Inflammatory macrophage (primary cell): ENCODE measurements at regions not wholly inside any gene's neighbourhood (a gene's known extent, or its start where the extent isn't known, plus 50 kb on each side); places are given as distances from the start of the nearest gene placed in this dataset.

Experiments
- DNase-seq, 2 donors: peaks; one replicate each; pipeline ENCODE4 v3.0.0-alpha.2; 2020 to 2022

DNA sequence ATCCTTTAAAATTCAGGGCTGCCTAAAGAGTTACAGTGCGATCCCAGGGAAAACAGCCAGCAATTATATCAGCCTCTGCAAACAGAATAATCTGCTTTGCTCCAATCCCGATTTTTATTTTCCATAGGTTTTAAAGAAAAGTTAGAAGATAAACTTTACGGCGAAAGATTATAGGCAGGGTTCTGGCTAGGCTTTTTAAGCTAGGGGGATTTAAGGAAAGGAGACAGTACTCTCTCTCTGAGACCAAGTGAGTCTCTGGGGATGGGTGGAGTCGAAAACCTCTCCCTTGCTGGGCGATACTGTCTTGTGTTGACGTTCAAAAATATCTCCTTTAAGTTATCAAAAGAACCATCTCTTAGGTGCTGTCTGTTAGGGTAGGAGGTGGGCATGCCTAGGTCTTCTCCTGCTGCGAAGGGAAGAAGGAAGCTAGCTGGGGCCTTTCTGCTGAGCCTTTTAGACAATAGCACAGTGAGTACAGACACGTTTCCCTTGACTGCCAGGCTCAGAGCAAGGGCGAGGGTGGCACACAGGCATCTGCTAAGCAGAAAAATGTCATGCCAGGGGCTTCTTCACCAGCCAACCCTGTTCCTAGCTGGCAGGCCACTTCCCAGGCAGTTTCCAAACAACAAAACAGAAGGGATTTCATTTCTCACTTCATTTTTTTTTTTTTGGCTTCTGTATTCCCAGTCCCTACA is 167.9 kb upstream of the MAF start:
- no peak for DNase-seq

DNA sequence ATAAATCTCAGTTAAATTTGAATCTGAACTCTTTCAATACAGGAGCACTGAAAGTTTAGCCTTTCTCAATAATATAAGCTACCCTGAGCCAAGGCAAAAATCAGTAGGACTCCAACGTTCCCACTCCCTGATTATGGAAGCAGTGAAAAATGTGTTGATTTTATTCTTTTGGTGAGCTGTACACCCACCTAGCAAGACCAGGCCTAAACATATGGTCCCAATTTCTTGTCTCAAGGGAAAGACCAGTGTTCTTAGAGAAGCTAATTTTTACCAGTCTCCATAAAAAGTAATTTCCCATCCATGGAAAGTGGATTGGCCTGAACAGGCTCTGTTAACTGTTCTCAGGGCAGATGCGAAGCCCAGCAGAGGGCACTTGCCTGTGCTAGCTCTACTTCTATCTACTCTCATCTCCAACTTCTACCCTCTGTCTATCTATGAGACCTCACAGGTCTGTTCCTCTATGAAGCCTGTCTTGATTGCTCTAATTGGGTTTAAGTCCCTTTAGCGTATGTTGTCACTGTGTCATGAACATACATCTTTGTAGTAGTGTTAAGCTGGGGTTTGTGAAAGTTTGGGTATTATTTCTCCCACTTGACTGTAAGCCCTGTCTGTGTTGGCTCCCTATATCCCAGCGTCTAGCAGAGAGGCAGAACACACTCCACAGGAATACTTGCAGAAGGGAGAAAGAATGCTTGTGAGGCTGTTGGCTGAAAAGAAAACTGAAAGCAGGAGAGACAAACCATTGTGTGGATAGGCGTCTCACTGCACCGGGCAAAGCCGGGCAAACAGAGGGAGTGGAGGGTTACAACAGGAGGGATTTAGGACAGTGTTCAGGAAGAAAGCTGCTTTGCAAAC is 167.1 kb upstream of the MAF start:
- DNase-seq, result no peak

- DNase-seq, result no peak
These were observed 165.4 kb upstream of the MAF start for GRCh38 chr16:79765901-79766394.

GRCh38 chr16:79765431-79765830 is 164.9 kb upstream of the MAF start:
- no peak for DNase-seq

DNA sequence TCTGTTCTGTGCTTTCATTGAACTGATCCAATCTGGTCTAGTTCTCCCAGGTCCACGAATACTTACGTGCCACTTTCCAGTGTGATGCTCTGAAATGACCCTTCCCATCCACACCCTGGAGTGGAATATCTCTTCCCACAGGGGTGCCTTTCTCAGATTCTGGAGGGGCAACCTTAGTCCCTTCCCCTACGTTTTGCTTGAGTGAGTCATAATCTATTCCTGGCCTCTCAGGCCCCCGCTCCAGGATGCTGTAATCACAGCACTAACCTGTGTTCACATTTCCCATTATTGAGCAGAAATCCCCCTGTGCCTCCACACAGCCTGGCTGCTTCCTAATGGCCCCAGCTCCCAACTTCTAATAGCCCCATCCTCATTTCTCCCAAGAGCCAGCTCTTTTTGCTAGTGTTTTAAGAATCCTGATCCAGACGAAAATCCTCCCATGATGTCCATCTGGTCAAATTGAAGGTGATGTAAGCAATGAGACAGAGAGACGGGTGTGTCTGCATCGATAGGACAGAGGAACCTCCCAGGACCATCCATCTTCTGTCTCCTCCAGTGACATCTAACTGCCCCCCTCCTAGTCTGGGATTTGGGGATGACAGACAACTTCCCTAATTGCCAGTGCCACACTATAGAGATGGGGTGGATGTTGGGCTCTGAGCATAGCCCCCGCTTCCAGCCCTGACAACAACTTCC is 164.0 kb upstream of the MAF start:
- no peak for DNase-seq

DNA sequence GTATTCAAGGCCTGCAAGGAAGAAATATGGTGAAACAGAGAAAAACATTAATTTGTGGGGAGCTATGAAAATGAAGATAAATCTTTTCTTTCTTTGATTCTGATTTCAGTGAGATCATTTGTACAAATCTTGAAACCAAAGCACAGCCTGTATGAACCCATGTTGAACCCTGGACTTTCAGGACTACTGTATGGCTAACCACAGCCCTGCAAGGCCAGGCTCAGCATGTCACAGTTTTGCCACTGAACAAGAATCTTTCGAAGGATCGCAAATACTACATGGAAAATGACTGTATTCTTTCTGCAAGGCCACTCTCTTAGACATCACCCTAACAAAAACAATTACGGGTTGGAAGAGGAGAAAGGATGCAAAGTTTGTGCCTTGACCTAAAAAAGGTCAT is 161.7 kb upstream of the MAF start:
- DNase-seq, result no peak

- DNase-seq, result no peak
These were observed 158.2 kb upstream of the MAF start for GRCh38 chr16:79758615-79759346.

DNA sequence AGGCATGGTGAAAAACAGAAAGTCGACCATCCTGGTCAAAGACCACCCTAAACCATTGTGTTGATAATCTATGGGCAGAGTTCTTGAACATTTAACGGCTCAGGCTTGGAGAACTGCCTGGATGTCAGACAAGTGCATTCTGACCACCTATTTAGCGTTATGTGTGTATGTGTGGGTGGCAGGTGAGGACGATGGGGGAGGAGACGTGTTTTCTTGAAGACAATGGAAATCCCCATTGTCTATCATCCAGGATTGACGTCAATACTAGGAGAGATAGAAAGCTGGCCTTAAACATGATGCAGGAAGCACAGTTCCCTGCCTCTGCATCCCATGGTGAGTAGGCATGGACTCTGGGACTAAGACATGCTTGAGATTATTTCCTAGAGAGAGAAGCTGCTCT is 157.4 kb upstream of the MAF start:
- DNase-seq, result no peak

DNA sequence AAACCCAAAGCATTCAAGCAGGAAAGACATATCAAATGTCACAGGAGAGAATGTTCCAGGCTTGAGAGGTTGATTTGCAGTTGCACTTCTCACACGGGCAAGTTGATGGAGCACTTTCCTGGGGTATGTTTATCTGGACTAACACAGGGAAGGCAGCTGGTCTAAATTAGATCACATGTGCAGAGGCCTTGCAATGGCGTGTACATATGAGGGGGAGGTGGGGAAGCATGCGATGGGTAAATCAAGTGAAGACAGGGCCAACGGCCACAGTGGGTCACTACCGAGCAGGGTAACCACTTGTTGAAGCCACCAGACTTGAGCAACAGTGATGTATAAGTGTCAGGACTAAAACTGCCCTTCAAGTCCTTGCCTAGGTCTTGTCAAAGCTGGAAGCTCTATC is 156.6 kb upstream of the MAF start:
- DNase-seq, result no peak

- DNase-seq, result no peak
These were observed 156.0 kb upstream of the MAF start for GRCh38 chr16:79756571-79756970.

- DNase-seq, result no peak
These were observed 154.0 kb upstream of the MAF start for GRCh38 chr16:79754501-79754900.

DNA sequence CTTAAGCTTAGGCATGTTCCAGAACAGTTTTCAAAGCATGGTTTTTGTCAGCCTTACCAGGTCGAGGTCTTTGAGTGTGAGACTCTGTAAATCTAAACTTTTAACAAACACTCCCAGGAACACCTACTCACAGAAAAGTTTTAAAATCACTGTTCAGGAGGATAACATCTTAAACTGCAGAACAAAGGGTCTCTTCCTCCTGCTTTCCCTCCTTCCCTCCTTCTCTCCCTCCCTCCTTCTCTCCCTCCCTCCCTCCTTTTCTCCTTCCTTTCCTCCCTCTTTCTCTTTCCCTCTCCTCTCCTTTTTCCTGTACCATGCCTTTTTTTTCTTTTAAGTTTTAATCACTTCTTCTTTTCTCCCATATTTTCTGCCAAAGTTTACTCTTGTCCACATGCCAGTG is 153.5 kb upstream of the MAF start:
- DNase-seq, result no peak

GRCh38 chr16:79753286-79753685 is 152.7 kb upstream of the MAF start:
- DNase-seq, result no peak

DNA sequence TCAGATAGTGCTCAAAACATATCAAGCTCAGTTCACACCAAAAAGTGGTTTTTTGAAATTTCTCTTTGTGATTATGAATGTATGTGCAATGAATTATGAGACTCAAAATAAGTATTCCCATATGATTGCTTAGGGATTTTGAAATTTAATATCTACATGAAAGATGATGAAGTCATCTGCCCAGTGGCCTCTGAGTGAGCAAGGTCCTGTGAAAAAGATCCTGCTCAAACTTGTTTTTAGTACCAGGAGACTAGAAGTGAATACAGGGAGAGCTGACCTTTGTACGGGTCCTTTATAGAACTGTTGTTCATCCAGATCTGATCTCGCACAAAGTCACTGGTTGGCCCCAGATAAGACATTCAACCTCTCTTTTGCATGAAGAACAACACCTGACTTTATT is 151.9 kb upstream of the MAF start:
- DNase-seq, result no peak

DNA sequence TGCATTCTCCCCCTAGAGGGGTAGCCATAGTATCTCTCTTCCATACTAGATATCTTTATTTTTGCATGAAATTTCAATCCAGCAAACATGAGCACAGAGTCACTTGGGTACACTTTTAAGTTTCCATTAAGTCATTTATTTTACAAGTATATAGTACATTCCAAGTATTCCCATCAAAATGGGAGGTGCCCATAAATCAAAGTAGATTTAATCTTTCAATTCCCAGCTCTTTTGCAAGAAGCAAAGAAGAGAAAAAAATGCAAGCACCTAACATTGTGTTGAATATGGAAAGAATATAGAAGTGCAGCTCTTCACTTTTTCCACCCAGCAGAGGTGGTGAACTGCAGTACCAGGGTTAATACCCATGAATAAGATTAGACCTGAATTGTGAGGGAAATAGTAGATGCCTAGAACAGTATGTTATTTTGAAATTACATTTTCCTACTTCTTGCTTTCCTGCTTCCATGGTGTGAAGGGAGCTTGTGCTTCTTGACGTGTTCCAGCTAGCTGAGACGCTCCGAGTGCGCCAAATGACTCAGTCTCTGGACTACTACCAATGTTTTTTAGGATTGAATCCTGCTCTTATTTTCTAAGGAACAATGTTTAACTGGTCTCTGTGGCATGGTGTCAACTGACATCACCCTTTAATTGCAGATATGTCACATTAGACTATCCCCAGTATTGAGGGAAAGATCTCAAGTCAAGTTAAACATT is 151.1 kb upstream of the MAF start:
- no peak for DNase-seq

- no peak for DNase-seq
These were observed 149.8 kb upstream of the MAF start for GRCh38 chr16:79750311-79750710.

DNA sequence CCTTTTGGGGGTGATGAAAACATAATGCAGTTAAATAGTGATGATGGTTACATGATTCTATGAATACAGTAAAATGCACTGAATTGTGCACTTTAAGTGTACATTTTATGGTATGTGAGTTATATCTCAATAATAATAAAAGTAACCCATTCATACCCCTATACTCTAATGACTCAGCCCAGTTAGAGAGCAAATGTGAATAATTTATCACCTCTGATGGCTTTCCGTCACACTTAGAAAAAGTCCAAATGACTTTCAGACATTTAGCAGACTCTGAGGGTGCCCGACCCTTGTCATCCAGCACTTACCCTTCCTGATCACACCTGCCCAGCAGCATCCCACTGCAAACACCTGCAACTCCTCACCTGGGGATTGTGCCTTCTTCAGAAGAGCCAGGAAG is 148.1 kb upstream of the MAF start:
- no peak for DNase-seq

- no peak for DNase-seq
These were observed 147.2 kb upstream of the MAF start for GRCh38 chr16:79747688-79748087.

GRCh38 chr16:79740252-79740651 is 139.7 kb upstream of the MAF start:
- DNase-seq, result no peak

DNA sequence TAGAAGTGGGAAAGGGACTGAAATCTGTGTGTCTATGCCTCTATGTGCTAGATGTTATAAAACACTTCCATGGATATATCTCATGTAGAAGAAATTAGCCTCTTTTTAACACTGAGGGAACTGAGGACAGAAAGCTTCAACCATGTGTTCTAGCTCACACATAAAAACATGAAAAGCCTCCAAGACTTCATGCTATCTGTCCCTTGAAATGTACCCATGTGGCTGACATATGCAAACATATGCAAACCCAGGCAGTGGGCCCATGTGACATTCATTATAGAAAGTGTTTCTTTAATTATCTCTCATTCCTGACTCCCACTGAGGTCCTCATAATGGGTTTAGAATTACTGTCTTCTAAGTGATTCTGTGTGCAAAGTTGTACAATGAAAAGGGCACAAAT is 134.7 kb upstream of the MAF start:
- no peak for DNase-seq

- DNase-seq, result no peak
These were observed 134.2 kb upstream of the MAF start for GRCh38 chr16:79734721-79735120.

DNA sequence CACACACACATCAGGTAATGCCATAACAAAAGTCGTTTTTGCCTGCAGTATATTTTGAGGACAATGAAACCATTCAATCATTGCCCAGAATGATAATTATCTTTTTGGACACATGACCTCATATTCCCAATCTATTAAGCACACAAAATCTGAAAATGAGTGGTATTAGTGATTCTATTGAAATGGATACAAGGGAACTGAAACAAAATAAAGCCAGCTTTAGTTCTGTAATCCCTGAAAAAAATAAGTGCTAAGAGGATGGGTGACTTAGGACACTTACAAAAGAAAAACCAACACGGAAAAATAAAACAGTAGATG is 128.3 kb upstream of the MAF start:
- DNase-seq, result no peak
